Thoracic aorta (tissue), 2 donors: ENCODE measurements at regions not wholly inside any gene's neighbourhood (a gene's known extent, or its start where the extent isn't known, plus 50 kb on each side); places are given as distances from the start of the nearest gene placed in this dataset.

Experiments
- ATAC-seq: fragments of 150-250 bp; one replicate; pipeline ENCODE4 v1.8.0; 2017; ENCODE audit warnings: low read depth; ENCODE audit not compliant: insufficient number of reproducible peaks, low FRiP score
- DNase-seq: peaks from one replicate; pipeline ENCODE4 v3.0.0-alpha.2; 2020; ENCODE audit warnings: low spot score
- H3K27ac ChIP-seq, 2 donors: fragments of 200-600 bp; sonication (generic); 1 replicate in 1 of 2; 2 replicates in 1 of 2; pipeline ENCODE4 v1.5.1; 2016; ENCODE audit warnings: mild to moderate bottlenecking in 2 of 2, moderate library complexity in 2 of 2
- H3K27me3 ChIP-seq: fragments of 200-600 bp; sonication (generic); replicated peaks from 2 replicates; pipeline ENCODE4 v1.6.0; 2016; ENCODE audit warnings: mild to moderate bottlenecking; ENCODE audit not compliant: insufficient read depth
- H3K36me3 ChIP-seq: fragments of 200-600 bp; sonication (generic); one replicate; pipeline ENCODE4 v1.5.1; 2016
- H3K4me1 ChIP-seq, 2 donors: fragments of 200-600 bp; sonication (generic); 1 replicate in 1 of 2; 2 replicates in 1 of 2; pipeline versions ENCODE4 v1.5.1 to v1.6.0; 2016; ENCODE audit warnings: low read depth in 2 of 2, mild to moderate bottlenecking in 1 of 2; ENCODE audit not compliant: control insufficient read depth in 1 of 2
- H3K4me3 ChIP-seq: fragments of 200-600 bp; sonication (generic); 2 replicates; pipeline ENCODE4 v1.5.1; 2016; ENCODE audit warnings: mild to moderate bottlenecking
- H3K9me3 ChIP-seq: fragments of 200-600 bp; sonication (generic); 2 replicates; pipeline ENCODE4 v1.5.1; 2016
- TF ChIP-seq, protein P1 (sequence below): fragments of 200-600 bp; sonication (generic); IDR thresholded peaks from one replicate; pipeline ENCODE4 v1.5.1; 2019; ENCODE audit warnings: antibody characterized with exemption

DNA sequence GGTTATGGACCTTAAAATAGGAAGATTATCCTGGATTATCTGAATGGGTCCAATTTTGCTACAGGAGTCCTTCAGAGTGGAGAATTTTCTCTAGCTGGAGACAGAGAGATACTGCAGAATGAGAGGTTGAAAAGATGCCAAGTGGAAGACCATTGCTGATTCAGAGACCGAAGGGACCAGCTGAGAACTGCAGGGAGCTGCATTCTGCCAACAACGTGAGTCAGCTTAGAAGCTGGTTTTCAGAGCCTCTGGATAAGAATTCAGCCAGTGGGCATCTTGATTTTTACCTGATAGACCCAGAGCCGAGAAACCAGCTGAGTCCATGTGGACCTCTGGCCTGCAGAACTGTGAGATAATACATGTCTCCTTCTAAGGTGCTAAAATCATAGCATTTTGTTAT is 234.0 kb downstream of the NR2F2 start:
- no peak overlapping the region for H3K27ac ChIP-seq
- no peaks in the 10 kb centered on the region for H3K4me1 ChIP-seq
- TF ChIP-seq, protein P1, sequence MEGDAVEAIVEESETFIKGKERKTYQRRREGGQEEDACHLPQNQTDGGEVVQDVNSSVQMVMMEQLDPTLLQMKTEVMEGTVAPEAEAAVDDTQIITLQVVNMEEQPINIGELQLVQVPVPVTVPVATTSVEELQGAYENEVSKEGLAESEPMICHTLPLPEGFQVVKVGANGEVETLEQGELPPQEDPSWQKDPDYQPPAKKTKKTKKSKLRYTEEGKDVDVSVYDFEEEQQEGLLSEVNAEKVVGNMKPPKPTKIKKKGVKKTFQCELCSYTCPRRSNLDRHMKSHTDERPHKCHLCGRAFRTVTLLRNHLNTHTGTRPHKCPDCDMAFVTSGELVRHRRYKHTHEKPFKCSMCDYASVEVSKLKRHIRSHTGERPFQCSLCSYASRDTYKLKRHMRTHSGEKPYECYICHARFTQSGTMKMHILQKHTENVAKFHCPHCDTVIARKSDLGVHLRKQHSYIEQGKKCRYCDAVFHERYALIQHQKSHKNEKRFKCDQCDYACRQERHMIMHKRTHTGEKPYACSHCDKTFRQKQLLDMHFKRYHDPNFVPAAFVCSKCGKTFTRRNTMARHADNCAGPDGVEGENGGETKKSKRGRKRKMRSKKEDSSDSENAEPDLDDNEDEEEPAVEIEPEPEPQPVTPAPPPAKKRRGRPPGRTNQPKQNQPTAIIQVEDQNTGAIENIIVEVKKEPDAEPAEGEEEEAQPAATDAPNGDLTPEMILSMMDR = no peak
- ATAC-seq = no peak
- no peaks in the 10 kb centered on the region for H3K27me3 ChIP-seq
- H3K4me3 ChIP-seq = no peak overlapping the region
- no peak for DNase-seq
- no peaks in the 10 kb centered on the region for H3K36me3 ChIP-seq
- H3K9me3 ChIP-seq = no peaks in the 10 kb centered on the region

DNA sequence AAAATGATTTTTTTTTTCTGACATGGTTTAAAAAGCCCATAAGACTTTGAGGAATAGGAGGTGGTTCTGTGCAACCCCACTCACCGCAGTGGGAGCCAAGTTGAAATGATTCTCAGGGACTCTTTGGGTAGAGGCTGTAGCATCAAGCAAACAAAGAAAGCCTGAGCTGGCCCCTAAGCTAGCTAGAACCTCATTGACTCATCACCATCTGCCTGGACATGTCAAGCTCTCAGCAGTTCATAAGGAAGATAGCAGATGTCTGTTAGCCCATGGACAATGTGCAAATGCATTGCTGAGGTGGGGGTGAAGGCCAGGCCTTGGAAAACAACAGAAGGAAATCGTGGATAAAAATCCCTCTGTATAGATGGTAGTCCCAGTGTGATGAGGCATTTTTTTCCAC is 234.8 kb downstream of the NR2F2 start:
- no peaks in the 10 kb centered on the region for H3K4me1 ChIP-seq
- ATAC-seq (no peak), DNase-seq (no peak)
- H3K27ac ChIP-seq = no peak overlapping the region
- TF ChIP-seq, protein P1 = no peak
- H3K27me3 ChIP-seq = no peaks in the 10 kb centered on the region
- no peaks in the 10 kb centered on the region for H3K36me3 ChIP-seq
- H3K4me3 ChIP-seq = no peak overlapping the region
- no peaks in the 10 kb centered on the region for H3K9me3 ChIP-seq

DNA sequence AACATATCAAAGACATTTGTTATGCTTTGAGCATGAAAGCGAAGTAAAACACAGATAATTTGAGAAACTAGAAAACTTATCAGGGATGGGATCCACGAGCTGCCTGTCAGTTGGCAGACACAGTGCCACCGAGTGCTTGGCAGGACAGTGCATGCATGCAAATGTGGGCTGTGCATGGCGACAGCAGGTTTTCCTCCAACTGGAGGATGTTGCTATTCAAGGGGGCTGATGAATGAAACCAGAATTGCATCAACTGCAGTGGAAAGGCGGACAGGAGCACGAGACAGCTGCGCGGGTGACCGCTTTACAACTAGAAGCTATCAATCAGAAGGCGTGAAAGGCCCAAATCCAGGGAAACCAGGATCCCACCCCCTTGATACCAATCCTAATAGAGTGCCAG is 244.3 kb downstream of the NR2F2 start:
- H3K4me1 ChIP-seq = no peaks in the 10 kb centered on the region
- ATAC-seq = no peak
- H3K27me3 ChIP-seq = no peaks in the 10 kb centered on the region
- peaks cover 5% of the 10 kb centered on the region for H3K9me3 ChIP-seq
- DNase-seq = no peak
- no peaks in the 10 kb centered on the region for H3K36me3 ChIP-seq
- H3K27ac ChIP-seq = no peak overlapping the region
- H3K4me3 ChIP-seq = no peak overlapping the region
- TF ChIP-seq, protein P1 = no peak

DNA sequence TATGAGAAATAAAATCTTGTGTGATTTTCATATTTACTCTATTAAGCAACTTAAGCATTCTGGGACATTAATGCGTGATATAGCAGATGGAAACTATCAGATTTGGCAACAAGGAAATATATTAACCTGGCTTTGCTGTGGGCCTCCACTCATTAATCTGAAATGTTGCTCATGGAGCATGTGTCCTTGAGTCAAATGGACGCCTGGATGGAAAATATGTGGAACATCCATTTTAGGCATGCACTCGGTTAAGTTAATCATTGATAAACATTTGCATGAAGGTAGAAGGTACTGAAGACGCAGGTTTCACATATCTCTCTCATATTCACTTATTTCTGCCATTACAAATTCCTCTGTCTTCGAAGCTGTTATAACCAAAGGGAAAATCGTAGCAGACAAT is 246.1 kb downstream of the NR2F2 start:
- Histone ChIP-seq H3K4me3 (no peak overlapping the region), H3K27me3 (no peaks in the 10 kb centered on the region), H3K4me1 (no peaks in the 10 kb centered on the region), H3K27ac (no peak overlapping the region), H3K9me3 (peaks cover 5% of the 10 kb centered on the region), H3K36me3 (no peaks in the 10 kb centered on the region)
- ATAC-seq (no peak), DNase-seq (no peak)
- TF ChIP-seq, protein P1 = no peak

DNA sequence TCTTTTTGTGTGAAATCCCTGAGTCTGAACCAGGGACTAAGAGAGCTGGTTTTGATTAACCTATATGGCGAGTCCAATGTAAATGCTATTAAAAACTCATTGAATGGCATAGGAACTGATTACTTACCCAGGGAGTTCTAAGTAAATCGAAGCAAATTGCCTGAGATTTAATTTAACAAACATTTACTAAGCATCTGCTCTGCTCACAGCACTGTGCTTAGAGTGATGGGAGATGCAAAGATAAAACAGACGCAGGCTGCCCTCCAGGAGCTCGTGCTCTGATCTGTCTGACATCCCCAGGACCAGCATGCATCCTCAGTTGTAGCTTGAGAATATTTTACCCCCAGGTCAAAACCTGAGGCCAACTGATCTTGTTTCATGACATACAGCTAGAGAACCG is 247.9 kb downstream of the NR2F2 start:
- H3K27ac ChIP-seq = no peak overlapping the region
- DNase-seq = no peak
- no peaks in the 10 kb centered on the region for H3K27me3 ChIP-seq
- TF ChIP-seq, protein P1 = no peak
- H3K9me3 ChIP-seq = no peaks in the 10 kb centered on the region
- H3K4me1 ChIP-seq = no peaks in the 10 kb centered on the region
- no peak for ATAC-seq
- no peaks in the 10 kb centered on the region for H3K36me3 ChIP-seq
- no peak overlapping the region for H3K4me3 ChIP-seq
